WTC11 (cell line): ENCODE measurements at regions not wholly inside any gene's neighbourhood (a gene's known extent, or its start where the extent isn't known, plus 50 kb on each side); places are given as distances from the start of the nearest gene placed in this dataset.

Experiments
- ATAC-seq: fragments of 200-7000 bp; cut with Tn5 transposase; 2 replicates; pipeline ENCODE4 v1.10.0; 2021; ENCODE audit warnings: mild to moderate bottlenecking, moderate library complexity
- CTCF ChIA-PET: fragments of 300-600 bp; sonication (Branson Sonifier 250); formaldehyde crosslinking; loops from one replicate; lab custom pipeline; 2021; ENCODE audit warnings: antibody characterized with exemption; lab: Charles Lee
- POLR2A ChIA-PET: fragments of 350-600 bp; sonication (Branson Sonifier 250); formaldehyde crosslinking; loops from one replicate; lab custom pipeline; 2021; ENCODE audit warnings: antibody characterized with exemption; lab: Charles Lee
- DNase-seq: peaks from one replicate; pipeline ENCODE4 v3.0.0; 2021; ENCODE audit warnings: low spot score
- H3K27ac Mint-ChIP-seq: 2 replicates; pipeline ENCODE4 v1.8.0; 2021; ENCODE audit warnings: mixed read lengths
- H3K27me3 Mint-ChIP-seq: 2 replicates; pipeline ENCODE4 v1.8.0; 2021; ENCODE audit warnings: low read depth, mild to moderate bottlenecking, moderate library complexity, mixed read lengths
- H3K36me3 Mint-ChIP-seq: 2 replicates; pipeline ENCODE4 v1.8.0; 2021; ENCODE audit warnings: mixed read lengths
- H3K4me1 Mint-ChIP-seq: 2 replicates; pipeline ENCODE4 v1.8.0; 2022; ENCODE audit warnings: mixed read lengths
- H3K4me3 Mint-ChIP-seq: 2 replicates; pipeline ENCODE4 v1.8.0; 2021; ENCODE audit warnings: mild to moderate bottlenecking, moderate library complexity, mixed read lengths
- H3K9me3 Mint-ChIP-seq: 2 replicates; pipeline ENCODE4 v1.8.0; 2021; ENCODE audit warnings: mixed read lengths
- ATF2 ChIP-seq: sonication (generic); formaldehyde crosslinking; IDR thresholded peaks from 2 replicates; pipeline ENCODE4 v1.8.1; 2022; ENCODE audit warnings: low read depth, missing genetic modification reagents, borderline replicate concordance
- CTCF ChIP-seq: fragments of 200-600 bp; IDR thresholded peaks from 2 replicates; pipeline ENCODE4 v1.8.0; 2022; ENCODE audit warnings: antibody characterized with exemption
- E2F4 ChIP-seq: sonication (generic); formaldehyde crosslinking; IDR thresholded peaks from 2 replicates; pipeline ENCODE4 v1.8.1; 2022; ENCODE audit warnings: low read depth, mild to moderate bottlenecking, moderate library complexity, missing genetic modification reagents, borderline replicate concordance
- ESRRA ChIP-seq: sonication (generic); formaldehyde crosslinking; IDR thresholded peaks from 2 replicates; pipeline ENCODE4 v1.8.1; 2022; ENCODE audit warnings: mild to moderate bottlenecking, missing genetic modification reagents, borderline replicate concordance
- FOXK1 ChIP-seq: sonication (generic); formaldehyde crosslinking; IDR thresholded peaks from 2 replicates; pipeline ENCODE4 v1.8.0; 2022; ENCODE audit warnings: mild to moderate bottlenecking, moderate library complexity, missing genetic modification reagents
- JAZF1 ChIP-seq: fragments of 250-450 bp; sonication (Bioruptor Pico); IDR thresholded peaks from 2 replicates; pipeline ENCODE4 v1.9.0; 2021; ENCODE audit warnings: moderate library complexity, mild to moderate bottlenecking, inconsistent platforms
- NR1H2 ChIP-seq: sonication (generic); formaldehyde crosslinking; IDR thresholded peaks from 2 replicates; pipeline ENCODE4 v1.9.0; 2021; ENCODE audit warnings: mild to moderate bottlenecking, moderate library complexity, missing genetic modification reagents
- STAT6 ChIP-seq: sonication (generic); formaldehyde crosslinking; conservative IDR thresholded peaks from 2 replicates; pipeline ENCODE4 v1.8.1; 2023; ENCODE audit warnings: mild to moderate bottlenecking, low read depth, missing genetic modification reagents, moderate library complexity
- ZNF425 ChIP-seq: fragments of 250-450 bp; sonication (Bioruptor Pico); conservative IDR thresholded peaks from 2 replicates; pipeline ENCODE4 v1.9.0; 2021; ENCODE audit warnings: mild to moderate bottlenecking
- ZSCAN18 ChIP-seq: fragments of 250-450 bp; sonication (Bioruptor Pico); IDR thresholded peaks from 2 replicates; pipeline ENCODE4 v2.1.2; 2022; ENCODE audit warnings: mild to moderate bottlenecking, moderate library complexity

- TF ChIP-seq STAT6: no peak
These were observed 192.8 kb upstream of the LINGO1 start (continued) for GRCh38 chr15:77825546-77825945.

GRCh38 chr15:77825252-77825542 is 192.5 kb upstream of the LINGO1 start:
- no peak overlapping the region for H3K4me3 Mint-ChIP-seq
- no peak for DNase-seq

More at GRCh38 chr15:77825252-77825542, 192.5 kb upstream of the LINGO1 start:
- H3K27me3 Mint-ChIP-seq: peaks cover 25% of the 10 kb centered on the region
- ChIA-PET CTCF (interaction anchor here (0.9 to 2.4 kb wide), 5 partner anchors 45 to 192 kb away, joined by 4 to 10 read pairs (median 5); no protein-coding TSS in a partner anchor), POLR2A (no interaction called here)
- H3K9me3 Mint-ChIP-seq: no peaks in the 10 kb centered on the region
- no peak overlapping the region for H3K27ac Mint-ChIP-seq
- peaks cover 13% of the 10 kb centered on the region for H3K4me1 Mint-ChIP-seq
- ATAC-seq: no peak
- H3K36me3 Mint-ChIP-seq: no peaks in the 10 kb centered on the region
- TF ChIP-seq NR1H2 (CRISPR knock-in tag) (no peak), CTCF (no peak), ZNF425 (CRISPR knock-in tag) (no peak), FOXK1 (CRISPR knock-in tag) (no peak), E2F4 (no peak), ESRRA (no peak), ZSCAN18 (CRISPR knock-in tag) (no peak), JAZF1 (no peak), ATF2 (CRISPR knock-in tag) (no peak)
